WTC11 (cell line): ENCODE measurements at regions not wholly inside any gene's neighbourhood (a gene's known extent, or its start where the extent isn't known, plus 50 kb on each side); places are given as distances from the start of the nearest gene placed in this dataset.

Experiments used
- CTCF ChIP-seq: fragments of 200-600 bp; IDR thresholded peaks from 2 replicates; pipeline ENCODE4 v1.8.0; 2022; ENCODE audit warnings: antibody characterized with exemption
- E2F5 ChIP-seq: sonication (generic); formaldehyde crosslinking; IDR thresholded peaks from 2 replicates; pipeline ENCODE4 v1.8.1; 2022; ENCODE audit warnings: mild to moderate bottlenecking, moderate library complexity, missing genetic modification reagents
- MYBL2 ChIP-seq: sonication (generic); formaldehyde crosslinking; IDR thresholded peaks from 2 replicates; pipeline ENCODE4 v1.8.1; 2023; ENCODE audit warnings: mild to moderate bottlenecking, moderate library complexity, missing genetic modification reagents
- RORB ChIP-seq: fragments of 250-450 bp; sonication (Bioruptor Pico); IDR thresholded peaks from 2 replicates; pipeline ENCODE4 v1.9.0; 2021; ENCODE audit warnings: mild to moderate bottlenecking
- STAT6 ChIP-seq: sonication (generic); formaldehyde crosslinking; conservative IDR thresholded peaks from 2 replicates; pipeline ENCODE4 v1.8.1; 2023; ENCODE audit warnings: mild to moderate bottlenecking, low read depth, missing genetic modification reagents, moderate library complexity

- TF ChIP-seq CTCF = no peak
- TF ChIP-seq RORB = no peak
- TF ChIP-seq MYBL2 (CRISPR knock-in tag) = no peak
- no peak for TF ChIP-seq E2F5 (CRISPR knock-in tag)
- TF ChIP-seq STAT6 (CRISPR knock-in tag) = no peak
Observed at GRCh38 chr3:44130249-44130648, 111.4 kb upstream of the TOPAZ1 start.
